ENCODE measurements at regions not wholly inside any gene's neighbourhood (a gene's known extent, or its start where the extent isn't known, plus 50 kb on each side); places are given as distances from the start of the nearest gene placed in this dataset.

GRCh38 chr13:84630476-84630875 lies 748.2 kb upstream of the SLITRK1 start:
- Histone ChIP-seq H3K27ac (no peak overlapping the region), H2AFZ (no peak overlapping the region), H3K4me1 (replicated peaks; ENCODE audit: insufficient read depth) (no peaks in the 10 kb centered on the region), H4K20me1 (ENCODE audit: insufficient read depth) (no peaks in the 10 kb centered on the region), H3K27me3 (ENCODE audit: insufficient read depth, low read depth) (no peaks in the 10 kb centered on the region), H3F3A (ENCODE audit: insufficient read depth, low read depth) (no peaks in the 10 kb centered on the region), H3K79me2 (ENCODE audit: low read depth) (no peaks in the 10 kb centered on the region), H3K9me2 (ENCODE audit: insufficient read depth) (no peaks in the 10 kb centered on the region), H3K4me3 (no peak overlapping the region), H3K9me3 (ENCODE audit: insufficient read depth, low read depth) (no peaks in the 10 kb centered on the region), H3K4me2 (no peak overlapping the region), H3K36me3 (ENCODE audit: low read depth) (no peaks in the 10 kb centered on the region)
- BruUV-seq (replicated peaks), result no TSS peak
- intact Hi-C loops (cut with micrococcal nuclease; ENCODE audit: unreplicated experiment), result no loop called here
- DNase-seq, result no peak
- POLR2A ChIA-PET (ENCODE audit: unreplicated experiment), result no interaction called here
- TF ChIP-seq EZH2 (IDR thresholded peaks at IDR 0.05; ENCODE audit: low read depth) (no peak), CTCF (conservative IDR thresholded peaks at IDR 0.05) (no peak)
- CTCF ChIA-PET, result no interaction called here

GRCh38 chr13:84616864-84617263 lies 734.6 kb upstream of the SLITRK1 start:
- Histone ChIP-seq H4K20me1 (ENCODE audit: insufficient read depth) (no peaks in the 10 kb centered on the region), H3K27me3 (ENCODE audit: insufficient read depth, low read depth) (no peaks in the 10 kb centered on the region), H3K27ac (no peak overlapping the region), H3K36me3 (ENCODE audit: low read depth) (no peaks in the 10 kb centered on the region), H3K4me1 (replicated peaks; ENCODE audit: insufficient read depth) (no peaks in the 10 kb centered on the region), H2AFZ (no peak overlapping the region), H3K9me3 (ENCODE audit: insufficient read depth, low read depth) (no peaks in the 10 kb centered on the region), H3K9me2 (ENCODE audit: insufficient read depth) (no peaks in the 10 kb centered on the region), H3K4me3 (no peak overlapping the region), H3F3A (ENCODE audit: insufficient read depth, low read depth) (no peaks in the 10 kb centered on the region), H3K79me2 (ENCODE audit: low read depth) (no peaks in the 10 kb centered on the region), H3K4me2 (no peak overlapping the region)
- intact Hi-C loops (cut with micrococcal nuclease; ENCODE audit: unreplicated experiment), result no loop called here
- TF ChIP-seq EZH2 (IDR thresholded peaks at IDR 0.05; ENCODE audit: low read depth), result no peak
- CTCF ChIA-PET, result no interaction called here
- no peak for DNase-seq
- no TSS peak for BruUV-seq (replicated peaks)
- POLR2A ChIA-PET (ENCODE audit: unreplicated experiment), result no interaction called here

- TF ChIP-seq EZH2 (IDR thresholded peaks at IDR 0.05; ENCODE audit: low read depth) (no peak), CTCF (conservative IDR thresholded peaks at IDR 0.05) (no peak)
- Histone ChIP-seq H3K9me3 (ENCODE audit: insufficient read depth, low read depth) (no peaks in the 10 kb centered on the region), H3K4me2 (no peak overlapping the region), H3K27ac (no peak overlapping the region), H3K4me1 (replicated peaks; ENCODE audit: insufficient read depth) (no peaks in the 10 kb centered on the region), H3F3A (ENCODE audit: insufficient read depth, low read depth) (no peaks in the 10 kb centered on the region), H3K79me2 (ENCODE audit: low read depth) (no peaks in the 10 kb centered on the region), H4K20me1 (ENCODE audit: insufficient read depth) (no peaks in the 10 kb centered on the region), H3K9me2 (ENCODE audit: insufficient read depth) (no peaks in the 10 kb centered on the region), H3K36me3 (ENCODE audit: low read depth) (no peaks in the 10 kb centered on the region), H3K4me3 (no peak overlapping the region), H2AFZ (no peak overlapping the region), H3K27me3 (ENCODE audit: insufficient read depth, low read depth) (no peaks in the 10 kb centered on the region)
- DNase-seq, result no peak
- intact Hi-C loops (cut with micrococcal nuclease; ENCODE audit: unreplicated experiment), result no loop called here
- CTCF ChIA-PET, result no interaction called here
- BruUV-seq (replicated peaks), result no TSS peak
- POLR2A ChIA-PET (ENCODE audit: unreplicated experiment), result no interaction called here
These were observed 727.4 kb upstream of the SLITRK1 start for GRCh38 chr13:84609716-84610115.

DNA sequence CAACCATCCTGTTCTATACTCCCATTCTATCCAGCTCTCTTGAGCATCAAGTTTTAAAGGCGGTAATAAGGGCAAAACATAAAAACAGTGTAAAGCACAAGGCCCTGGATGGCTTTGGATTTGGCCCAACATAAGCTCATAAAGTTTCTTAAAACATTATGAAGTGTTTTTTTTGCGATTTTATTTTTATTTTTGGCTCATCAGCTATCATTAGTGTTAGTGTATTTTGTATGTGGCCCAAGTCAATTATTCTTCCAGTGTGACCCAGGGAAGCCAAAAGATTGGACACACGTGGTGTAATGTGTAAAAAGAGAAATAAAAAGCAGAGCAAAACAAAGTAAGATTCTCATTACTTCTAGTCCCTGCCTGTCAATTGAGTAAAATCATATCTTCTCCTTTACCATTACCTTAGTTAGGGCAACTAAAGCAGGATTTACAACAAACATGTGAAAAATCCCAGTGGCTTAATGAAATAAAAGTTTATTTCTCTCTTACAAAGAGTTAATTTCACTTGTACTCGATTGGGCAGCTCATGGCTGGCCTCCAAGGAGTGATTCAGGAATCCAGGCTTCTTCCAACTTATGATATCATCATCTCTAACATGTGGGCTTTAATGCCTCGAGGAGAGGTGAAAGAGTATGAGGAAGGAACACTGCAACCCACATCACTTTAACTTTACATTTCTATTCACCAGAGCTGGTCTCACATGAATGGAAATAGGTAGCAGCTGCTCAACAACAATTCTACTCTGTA lies 725.2 kb upstream of the SLITRK1 start:
- no peak for DNase-seq
- no peak overlapping the region for H2AFZ ChIP-seq
- H3K9me3 ChIP-seq (ENCODE audit: insufficient read depth, low read depth), result no peaks in the 10 kb centered on the region
- no peaks in the 10 kb centered on the region for H3K4me1 ChIP-seq (replicated peaks; ENCODE audit: insufficient read depth)
- H3K4me3 ChIP-seq, result no peak overlapping the region
- H3K36me3 ChIP-seq (ENCODE audit: low read depth), result no peaks in the 10 kb centered on the region
- H3K27ac ChIP-seq, result no peak overlapping the region
- BruUV-seq (replicated peaks), result no TSS peak
- H3K9me2 ChIP-seq (ENCODE audit: insufficient read depth), result no peaks in the 10 kb centered on the region
- H3K27me3 ChIP-seq (ENCODE audit: insufficient read depth, low read depth), result no peaks in the 10 kb centered on the region
- TF ChIP-seq EZH2 (IDR thresholded peaks at IDR 0.05; ENCODE audit: low read depth) (no peak), CTCF (conservative IDR thresholded peaks at IDR 0.05) (no peak)
- H3F3A ChIP-seq (ENCODE audit: insufficient read depth, low read depth), result no peaks in the 10 kb centered on the region
- H4K20me1 ChIP-seq (ENCODE audit: insufficient read depth), result no peaks in the 10 kb centered on the region
- POLR2A ChIA-PET (ENCODE audit: unreplicated experiment), result no interaction called here
- H3K4me2 ChIP-seq, result no peak overlapping the region
- intact Hi-C loops (cut with micrococcal nuclease; ENCODE audit: unreplicated experiment), result no loop called here
- CTCF ChIA-PET, result no interaction called here
- H3K79me2 ChIP-seq (ENCODE audit: low read depth), result no peaks in the 10 kb centered on the region

All from PC-9 (cell line).